Panc1 (cell line): ENCODE measurements at regions not wholly inside any gene's neighbourhood (a gene's known extent, or its start where the extent isn't known, plus 50 kb on each side); places are given as distances from the start of the nearest gene placed in this dataset.

ENCODE experiments used
- ATAC-seq: fragments of 200-7000 bp; cut with Tn5 transposase; 2 replicates; pipeline ENCODE4 v1.9.1; 2020; ENCODE audit warnings: mild to moderate bottlenecking, moderate library complexity
- BruUV-seq: library from RNA; stranded (reverse); fragments of 400-500 nt; replicated peaks from 2 replicates; lab custom pipeline; 2021; lab: Mats Ljungman, UMichigan
- CTCF ChIA-PET: fragments of 300-600 bp; sonication (Branson Sonifier 250); formaldehyde crosslinking; loops from one replicate; lab custom pipeline; 2022; ENCODE audit warnings: antibody characterized with exemption; lab: Charles Lee
- POLR2A ChIA-PET: fragments of 300-600 bp; sonication (Branson Sonifier 250); formaldehyde crosslinking; loops from one replicate; lab custom pipeline; 2022; ENCODE audit warnings: antibody characterized with exemption; lab: Charles Lee
- DNase-seq: peaks from one replicate; pipeline ENCODE4 v3.0.0-alpha.2; 2010; ENCODE audit warnings: low read depth, low spot score
- H3K27ac ChIP-seq: 2 replicates; pipeline ENCODE4 v1.5.1; 2011; ENCODE audit warnings: mild to moderate bottlenecking, low read length, inconsistent platforms
- H3K27me3 ChIP-seq: fragments of 200-500 bp; sonication (Bioruptor generic); 2 replicates; pipeline ENCODE4 v1.6.0; 2014; ENCODE audit warnings: low read length, inconsistent platforms; ENCODE audit not compliant: control insufficient read depth, insufficient read depth
- H3K36me3 ChIP-seq: fragments of 200-500 bp; sonication (Bioruptor generic); 2 replicates; pipeline ENCODE4 v1.5.1; 2014; ENCODE audit warnings: inconsistent platforms, mild to moderate bottlenecking, low read length, moderate library complexity; ENCODE audit not compliant: control insufficient read depth, insufficient read depth
- H3K4me1 ChIP-seq: 2 replicates; pipeline ENCODE4 v1.5.1; 2011; ENCODE audit warnings: inconsistent platforms, mild to moderate bottlenecking, low read length, moderate library complexity; ENCODE audit not compliant: control insufficient read depth, insufficient read depth
- H3K4me3 ChIP-seq, 2 experiments: 2 replicates each; pipeline ENCODE4 v1.5.1; 2011 to 2012; ENCODE audit warnings: low read depth in 2 of 2, low read length in 2 of 2, mild to moderate bottlenecking in 2 of 2, inconsistent platforms in 1 of 2, moderate library complexity in 1 of 2
- H3K9me3 ChIP-seq: fragments of 200-500 bp; sonication (Bioruptor generic); 2 replicates; pipeline ENCODE4 v1.5.1; 2014; ENCODE audit warnings: low read depth, mild to moderate bottlenecking, inconsistent platforms, low read length, moderate library complexity; ENCODE audit not compliant: control insufficient read depth, insufficient read depth
- POLR2AphosphoS5 ChIP-seq: IDR thresholded peaks from 2 replicates; pipeline ENCODE4 v1.6.1; 2012; ENCODE audit warnings: mild to moderate bottlenecking, low read depth, low read length, moderate library complexity
- REST ChIP-seq, 2 experiments: IDR thresholded peaks; 2 replicates each; pipeline ENCODE4 v1.6.1; 2011 to 2012; ENCODE audit warnings: low read depth in 2 of 2, control low read depth in 1 of 2, low read length in 1 of 2, mild to moderate bottlenecking in 1 of 2, moderate library complexity in 1 of 2; ENCODE audit not compliant: insufficient read depth in 1 of 2
- SIN3A ChIP-seq: IDR thresholded peaks from 2 replicates; pipeline ENCODE4 v1.6.1; 2012; ENCODE audit warnings: low read depth, mild to moderate bottlenecking, low read length, moderate library complexity, borderline replicate concordance; ENCODE audit not compliant: insufficient read depth
- TCF7L2 ChIP-seq: IDR thresholded peaks from 2 replicates; pipeline ENCODE4 v1.6.1; 2011; ENCODE audit warnings: mild to moderate bottlenecking, low read depth, low read length, inconsistent platforms
- in situ Hi-C: cut with HindIII; loops from 2 replicates; pipeline ENCODE4 v1.10.0; 2016; ENCODE audit warnings: low sequenced_read_pairs, low pct_unique_long_range_greater_than_20kb
- intact Hi-C: fragments of 100-400 bp; cut with micrococcal nuclease; formaldehyde crosslinking; loops from one replicate; pipeline ENCODE4 v1.10.0; 2022; ENCODE audit not compliant: unreplicated experiment
- TF ChIP-seq, protein P1 (sequence below): fragments of 450-650 bp; IDR thresholded peaks from 2 replicates; pipeline ENCODE4 v1.5.1; 2017; ENCODE audit warnings: mild to moderate bottlenecking

DNA sequence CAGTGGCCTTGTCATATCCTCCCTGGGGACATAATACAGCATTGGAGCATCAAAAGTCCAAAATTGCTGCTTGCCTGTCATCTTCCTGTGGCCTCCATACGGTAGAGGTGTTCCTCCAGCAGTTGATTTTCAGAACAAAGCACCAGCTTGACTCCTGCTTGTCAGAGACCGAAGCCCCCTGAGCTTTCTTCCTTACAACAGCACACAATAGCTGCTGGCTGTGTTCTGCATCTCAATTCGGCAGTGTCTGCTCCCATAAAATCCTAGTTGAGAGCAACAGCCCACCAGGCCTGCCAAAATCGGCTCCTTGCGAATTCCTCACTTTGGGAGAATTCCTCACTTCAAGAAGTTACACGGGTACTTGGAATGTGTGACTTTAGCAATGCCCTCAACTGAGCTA lies 372.9 kb downstream of the SAMD5 start:
- POLR2A ChIA-PET: no interaction called here
- Histone ChIP-seq H3K36me3 (no peaks in the 10 kb centered on the region), H3K9me3 (no peaks in the 10 kb centered on the region), H3K27me3 (no peaks in the 10 kb centered on the region), H3K4me3 (no peak overlapping the region), H3K4me1 (no peaks in the 10 kb centered on the region), H3K27ac (no peak overlapping the region)
- BruUV-seq: no TSS peak
- CTCF ChIA-PET: no interaction called here
- TF ChIP-seq, protein P1, sequence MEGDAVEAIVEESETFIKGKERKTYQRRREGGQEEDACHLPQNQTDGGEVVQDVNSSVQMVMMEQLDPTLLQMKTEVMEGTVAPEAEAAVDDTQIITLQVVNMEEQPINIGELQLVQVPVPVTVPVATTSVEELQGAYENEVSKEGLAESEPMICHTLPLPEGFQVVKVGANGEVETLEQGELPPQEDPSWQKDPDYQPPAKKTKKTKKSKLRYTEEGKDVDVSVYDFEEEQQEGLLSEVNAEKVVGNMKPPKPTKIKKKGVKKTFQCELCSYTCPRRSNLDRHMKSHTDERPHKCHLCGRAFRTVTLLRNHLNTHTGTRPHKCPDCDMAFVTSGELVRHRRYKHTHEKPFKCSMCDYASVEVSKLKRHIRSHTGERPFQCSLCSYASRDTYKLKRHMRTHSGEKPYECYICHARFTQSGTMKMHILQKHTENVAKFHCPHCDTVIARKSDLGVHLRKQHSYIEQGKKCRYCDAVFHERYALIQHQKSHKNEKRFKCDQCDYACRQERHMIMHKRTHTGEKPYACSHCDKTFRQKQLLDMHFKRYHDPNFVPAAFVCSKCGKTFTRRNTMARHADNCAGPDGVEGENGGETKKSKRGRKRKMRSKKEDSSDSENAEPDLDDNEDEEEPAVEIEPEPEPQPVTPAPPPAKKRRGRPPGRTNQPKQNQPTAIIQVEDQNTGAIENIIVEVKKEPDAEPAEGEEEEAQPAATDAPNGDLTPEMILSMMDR: no peak
- TF ChIP-seq REST (IDR thresholded peaks at IDR 0.05; ENCODE audit: insufficient read depth in 1 of 2, low read depth in 2 of 2, low read length in 1 of 2) (no peak), SIN3A (no peak), TCF7L2 (no peak), POLR2AphosphoS5 (no peak)
- DNase-seq: no peak
- in situ Hi-C loops (no loop called here), intact Hi-C loops (no loop called here)
- no peak for ATAC-seq

DNA sequence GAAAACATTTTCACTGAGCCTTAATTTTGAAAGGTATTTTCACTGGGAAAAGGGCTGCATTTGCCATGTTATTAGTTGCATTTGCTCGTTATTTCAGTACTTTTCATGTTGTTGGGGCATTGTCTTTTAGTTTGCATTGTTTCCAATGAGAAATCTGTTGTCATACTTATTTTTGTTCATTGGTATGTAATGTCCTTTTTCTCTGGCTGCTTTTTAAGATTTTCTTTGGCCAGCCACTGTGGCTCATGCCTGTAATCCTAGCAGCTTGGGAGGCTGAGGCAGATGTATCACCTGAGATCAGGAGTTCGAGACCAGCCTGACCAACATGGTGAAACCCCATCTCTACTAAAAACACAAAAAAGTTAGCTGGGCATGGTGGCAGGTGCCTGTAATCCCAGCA lies 379.9 kb downstream of the SAMD5 start:
- Histone ChIP-seq H3K9me3 (no peaks in the 10 kb centered on the region), H3K36me3 (no peaks in the 10 kb centered on the region), H3K4me3 (no peak overlapping the region), H3K4me1 (no peaks in the 10 kb centered on the region), H3K27ac (no peak overlapping the region), H3K27me3 (no peaks in the 10 kb centered on the region)
- intact Hi-C loops (no loop called here), in situ Hi-C loops (no loop called here)
- no TSS peak for BruUV-seq
- ChIA-PET CTCF (no interaction called here), POLR2A (no interaction called here)
- ATAC-seq (no peak), DNase-seq (no peak)
- no peak for TF ChIP-seq TCF7L2
- no peak for TF ChIP-seq REST (IDR thresholded peaks at IDR 0.05; ENCODE audit: insufficient read depth in 1 of 2, low read depth in 2 of 2, low read length in 1 of 2)
- no peak for TF ChIP-seq POLR2AphosphoS5
- no peak for TF ChIP-seq SIN3A
- TF ChIP-seq, protein P1: no peak
